Endothelial cell of umbilical vein (primary cell): ENCODE measurements at regions not wholly inside any gene's neighbourhood (a gene's known extent, or its start where the extent isn't known, plus 50 kb on each side); places are given as distances from the start of the nearest gene placed in this dataset.

ENCODE experiments used
- BruUV-seq: library from RNA; stranded (reverse); fragments of 400-500 nt; replicated peaks from 2 replicates; lab custom pipeline; 2021; lab: Mats Ljungman, UMichigan
- CTCF ChIA-PET: fragments of 300-600, 350-600 bp; sonication (Branson Sonifier 250); formaldehyde crosslinking; loops from one replicate; lab custom pipeline; 2021; ENCODE audit warnings: antibody characterized with exemption, inconsistent platforms; lab: Charles Lee
- POLR2A ChIA-PET: fragments of 300-600, 350-600 bp; sonication (Branson Sonifier 250); formaldehyde crosslinking; loops from one replicate; lab custom pipeline; 2021; ENCODE audit warnings: antibody characterized with exemption, inconsistent platforms; lab: Charles Lee
- DNase-seq: peaks from one replicate; pipeline ENCODE4 v3.0.0-alpha.2; 2011; ENCODE audit warnings: low read depth, low spot score
- FAIRE-seq: peaks from 2 replicates; lab custom pipeline; 2011; peaks lifted over from hg19 to GRCh38; lab: Jason Lieb, UNC
- H2AFZ ChIP-seq: 2 replicates; pipeline ENCODE4 v1.6.0; 2012; ENCODE audit warnings: low read depth, low read length, control low read depth, inconsistent platforms
- H3K27ac ChIP-seq: 2 replicates; pipeline ENCODE4 v1.5.1; 2011; ENCODE audit warnings: low read depth, mild to moderate bottlenecking, control low read depth, low read length, moderate library complexity; ENCODE audit not compliant: insufficient read depth
- H3K27me3 ChIP-seq, 2 experiments: 2 replicates each; pipeline versions ENCODE4 v1.6.0 to v1.6.1; 2011; ENCODE audit warnings: low read length in 2 of 2, mixed read lengths in 1 of 2; ENCODE audit not compliant: control insufficient read depth in 2 of 2, insufficient read depth in 2 of 2
- H3K36me3 ChIP-seq, 2 experiments: 2 replicates in 1 of 2; 3 replicates in 1 of 2; pipeline ENCODE4 v1.5.1; 2011; ENCODE audit warnings: low read length in 2 of 2, mild to moderate bottlenecking in 1 of 2, moderate library complexity in 1 of 2; ENCODE audit not compliant: control insufficient read depth in 2 of 2, insufficient read depth in 2 of 2; ENCODE audit errors: extremely low read depth in 1 of 2
- H3K4me1 ChIP-seq: 3 replicates; pipeline ENCODE4 v1.5.1; 2011; ENCODE audit warnings: mild to moderate bottlenecking, low read length; ENCODE audit not compliant: control insufficient read depth, insufficient read depth; ENCODE audit errors: extremely low read depth
- H3K4me2 ChIP-seq: 2 replicates; pipeline ENCODE4 v1.6.1; 2011; ENCODE audit warnings: low read length, control low read depth, mixed read lengths; ENCODE audit not compliant: insufficient read depth
- H3K4me3 ChIP-seq, 3 experiments: fragments of 200-600 bp in 1 of 3; sonication (generic), shearing (Covaris generic) in 1 of 3; replicated peaks in 1 of 3; 2 replicates each; pipeline ENCODE4 v1.5.1; 2011 to 2016; ENCODE audit warnings: control low read depth in 3 of 3, low read length in 3 of 3, mild to moderate bottlenecking in 2 of 3, inconsistent platforms in 1 of 3, low read depth in 1 of 3, moderate library complexity in 1 of 3; ENCODE audit not compliant: insufficient read depth in 1 of 3
- H3K79me2 ChIP-seq: 2 replicates; pipeline ENCODE4 v1.6.0; 2012; ENCODE audit warnings: low read length, inconsistent platforms; ENCODE audit not compliant: control insufficient read depth, insufficient read depth
- H3K9ac ChIP-seq: replicated peaks from 2 replicates; pipeline ENCODE3; 2011; ENCODE audit warnings: low read length, control low read depth; ENCODE audit not compliant: insufficient read depth; ENCODE audit errors: extremely low read depth
- H3K9me1 ChIP-seq: replicated peaks from 3 replicates; pipeline ENCODE4 v1.6.0; 2011; ENCODE audit warnings: mild to moderate bottlenecking, low read length; ENCODE audit not compliant: control insufficient read depth, insufficient read depth; ENCODE audit errors: extremely low read depth
- H3K9me3 ChIP-seq: replicated peaks from 2 replicates; pipeline ENCODE4 v1.5.1; 2012; ENCODE audit warnings: low read length, inconsistent platforms; ENCODE audit not compliant: control insufficient read depth, insufficient read depth
- H4K20me1 ChIP-seq: replicated peaks from 2 replicates; pipeline ENCODE3; 2011; ENCODE audit warnings: mild to moderate bottlenecking, low read length; ENCODE audit not compliant: control insufficient read depth, insufficient read depth; ENCODE audit errors: extremely low read depth
- EZH2 ChIP-seq: IDR thresholded peaks from 2 replicates; pipeline ENCODE4 v1.6.1; 2012; ENCODE audit warnings: borderline replicate concordance, low read depth, mild to moderate bottlenecking, moderate library complexity, low read length, inconsistent platforms; ENCODE audit not compliant: severe bottlenecking
- FOS ChIP-seq: IDR thresholded peaks from 2 replicates; pipeline ENCODE4 v1.6.1; 2011; ENCODE audit warnings: mild to moderate bottlenecking, low read length, moderate library complexity, borderline replicate concordance; ENCODE audit not compliant: insufficient read depth
- GATA2 ChIP-seq: IDR thresholded peaks from 2 replicates; pipeline ENCODE4 v1.7.0; 2011; ENCODE audit warnings: low read depth, mild to moderate bottlenecking, moderate library complexity, mixed read lengths, low read length; ENCODE audit not compliant: insufficient read length, insufficient read depth
- JUN ChIP-seq: IDR thresholded peaks from 2 replicates; pipeline ENCODE4 v1.6.1; 2011; ENCODE audit warnings: borderline replicate concordance, low read depth; ENCODE audit not compliant: insufficient read length, insufficient read depth
- MAX ChIP-seq: IDR thresholded peaks from 2 replicates; pipeline ENCODE4 v1.6.1; 2011; ENCODE audit not compliant: insufficient read depth, insufficient read length
- dilution Hi-C: fragments of 300-500 bp; cut with MboI; formaldehyde crosslinking; loops from one replicate; pipeline ENCODE4 v1.15.0; 2019; ENCODE audit warnings: low sequenced_read_pairs; ENCODE audit not compliant: extremely low pct_ligation_motif_present
- intact Hi-C: fragments of 100-400 bp; cut with micrococcal nuclease; formaldehyde crosslinking; loops from one replicate; pipeline ENCODE4 v1.10.0; 2022
- TF ChIP-seq, protein P1 (sequence below), 2 donors: IDR thresholded peaks; 1 replicate in 1 of 2; 2 replicates in 1 of 2; pipeline ENCODE4 v1.5.1; 2011; ENCODE audit warnings: low read length in 2 of 2, mild to moderate bottlenecking in 2 of 2, moderate library complexity in 2 of 2, control low read depth in 1 of 2, inconsistent platforms in 1 of 2, low read depth in 1 of 2; ENCODE audit not compliant: insufficient read depth in 1 of 2; ENCODE audit errors: extremely low read depth in 1 of 2

- H3K27me3 ChIP-seq = peaks cover 21 to 24% of the 10 kb centered on the region in 2 experiments
- FAIRE-seq = no peak
- H3K36me3 ChIP-seq = no peaks in the 10 kb centered on the region
- ChIA-PET CTCF (interaction anchor here (1.8 kb wide), 1 partner anchor 12 kb away, joined by 12 read pairs; no protein-coding TSS in a partner anchor), POLR2A (no interaction called here)
- no peaks in the 10 kb centered on the region for H3K9me3 ChIP-seq
- no peak for DNase-seq
- no peak overlapping the region for H2AFZ ChIP-seq
- dilution Hi-C loops = no loop called here
- peaks cover 22% of the 10 kb centered on the region for H3K4me1 ChIP-seq
- H3K9me1 ChIP-seq = no peaks in the 10 kb centered on the region
- intact Hi-C loops = no loop called here
- no peak for TF ChIP-seq EZH2
- TF ChIP-seq FOS = no peak
- TF ChIP-seq MAX = no peak
- TF ChIP-seq, protein P1, sequence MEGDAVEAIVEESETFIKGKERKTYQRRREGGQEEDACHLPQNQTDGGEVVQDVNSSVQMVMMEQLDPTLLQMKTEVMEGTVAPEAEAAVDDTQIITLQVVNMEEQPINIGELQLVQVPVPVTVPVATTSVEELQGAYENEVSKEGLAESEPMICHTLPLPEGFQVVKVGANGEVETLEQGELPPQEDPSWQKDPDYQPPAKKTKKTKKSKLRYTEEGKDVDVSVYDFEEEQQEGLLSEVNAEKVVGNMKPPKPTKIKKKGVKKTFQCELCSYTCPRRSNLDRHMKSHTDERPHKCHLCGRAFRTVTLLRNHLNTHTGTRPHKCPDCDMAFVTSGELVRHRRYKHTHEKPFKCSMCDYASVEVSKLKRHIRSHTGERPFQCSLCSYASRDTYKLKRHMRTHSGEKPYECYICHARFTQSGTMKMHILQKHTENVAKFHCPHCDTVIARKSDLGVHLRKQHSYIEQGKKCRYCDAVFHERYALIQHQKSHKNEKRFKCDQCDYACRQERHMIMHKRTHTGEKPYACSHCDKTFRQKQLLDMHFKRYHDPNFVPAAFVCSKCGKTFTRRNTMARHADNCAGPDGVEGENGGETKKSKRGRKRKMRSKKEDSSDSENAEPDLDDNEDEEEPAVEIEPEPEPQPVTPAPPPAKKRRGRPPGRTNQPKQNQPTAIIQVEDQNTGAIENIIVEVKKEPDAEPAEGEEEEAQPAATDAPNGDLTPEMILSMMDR (IDR thresholded peaks at IDR 0.05; ENCODE audit: extremely low read depth in 1 of 2, insufficient read depth in 1 of 2, low read depth in 1 of 2, low read length in 2 of 2) = no peak
- TF ChIP-seq GATA2 = no peak
- no peak for TF ChIP-seq JUN
- no peak overlapping the region for H3K27ac ChIP-seq
- no TSS peak for BruUV-seq
- no peak overlapping the region for H3K4me3 ChIP-seq
- no peak overlapping the region for H3K9ac ChIP-seq
- no peaks in the 10 kb centered on the region for H4K20me1 ChIP-seq
- H3K79me2 ChIP-seq = no peaks in the 10 kb centered on the region
- no peak overlapping the region for H3K4me2 ChIP-seq
Observed at GRCh38 chr3:128560768-128561167, 67.8 kb upstream of the GATA2 start.
